ENCODE measurements at regions not wholly inside any gene's neighbourhood (a gene's known extent, or its start where the extent isn't known, plus 50 kb on each side); places are given as distances from the start of the nearest gene placed in this dataset.

DNA sequence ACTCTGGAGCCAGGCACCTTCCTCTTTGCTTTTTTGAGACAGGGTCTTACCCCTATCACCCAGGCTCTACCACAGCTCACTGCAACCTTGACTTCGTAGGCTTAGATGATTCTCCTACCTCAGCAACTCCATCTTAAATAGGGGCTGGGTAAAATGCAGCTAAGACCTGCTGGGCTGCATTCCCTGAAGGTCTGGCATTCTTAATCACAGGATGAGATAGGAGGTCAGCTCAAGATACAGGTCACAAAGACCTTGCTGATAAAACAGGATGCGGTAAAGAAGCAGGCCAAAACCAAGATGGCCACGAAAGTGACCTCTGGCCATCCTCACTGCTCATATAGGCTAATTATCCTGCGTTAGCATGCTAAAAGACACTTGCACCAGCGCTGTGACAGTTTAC is 770.8 kb upstream of the PRKX start:
- intact Hi-C loops (cut with DNase I; ENCODE audit: low total_unique reads) = no loop called here
- H3K4me3 ChIP-seq (ENCODE audit: low read depth, poor library complexity, severe bottlenecking) = no peak overlapping the region
- TF ChIP-seq, protein P1, sequence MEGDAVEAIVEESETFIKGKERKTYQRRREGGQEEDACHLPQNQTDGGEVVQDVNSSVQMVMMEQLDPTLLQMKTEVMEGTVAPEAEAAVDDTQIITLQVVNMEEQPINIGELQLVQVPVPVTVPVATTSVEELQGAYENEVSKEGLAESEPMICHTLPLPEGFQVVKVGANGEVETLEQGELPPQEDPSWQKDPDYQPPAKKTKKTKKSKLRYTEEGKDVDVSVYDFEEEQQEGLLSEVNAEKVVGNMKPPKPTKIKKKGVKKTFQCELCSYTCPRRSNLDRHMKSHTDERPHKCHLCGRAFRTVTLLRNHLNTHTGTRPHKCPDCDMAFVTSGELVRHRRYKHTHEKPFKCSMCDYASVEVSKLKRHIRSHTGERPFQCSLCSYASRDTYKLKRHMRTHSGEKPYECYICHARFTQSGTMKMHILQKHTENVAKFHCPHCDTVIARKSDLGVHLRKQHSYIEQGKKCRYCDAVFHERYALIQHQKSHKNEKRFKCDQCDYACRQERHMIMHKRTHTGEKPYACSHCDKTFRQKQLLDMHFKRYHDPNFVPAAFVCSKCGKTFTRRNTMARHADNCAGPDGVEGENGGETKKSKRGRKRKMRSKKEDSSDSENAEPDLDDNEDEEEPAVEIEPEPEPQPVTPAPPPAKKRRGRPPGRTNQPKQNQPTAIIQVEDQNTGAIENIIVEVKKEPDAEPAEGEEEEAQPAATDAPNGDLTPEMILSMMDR (IDR thresholded peaks at IDR 0.05) = no peak
- 31 to 62% methylated on average over 1 to 5 of the region's 5 CpGs for WGBS, 2 donors
- no peak for DNase-seq (ENCODE audit: low spot score in 2 of 2)

DNA sequence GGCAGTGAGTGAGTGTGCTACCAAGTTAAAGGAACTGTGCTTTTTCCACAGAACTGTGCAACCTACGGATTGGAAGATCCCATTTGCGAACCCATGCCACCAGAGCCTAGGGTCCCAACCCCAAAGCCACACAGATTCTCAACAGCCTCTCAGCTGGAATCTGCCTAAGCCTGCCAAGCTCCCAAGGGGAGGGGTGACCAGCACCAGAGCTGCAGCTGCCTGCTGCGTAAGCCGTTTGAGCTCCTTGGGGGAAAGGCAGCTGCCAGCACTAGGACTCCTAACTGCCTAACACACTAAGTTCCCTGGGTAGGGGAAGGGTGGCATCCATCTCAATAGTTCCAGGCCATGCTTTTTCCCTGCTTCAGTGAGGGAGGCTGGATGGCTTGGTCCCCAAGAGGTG is 738.1 kb upstream of the PRKX start:
- no peak for DNase-seq (ENCODE audit: low spot score in 2 of 2)
- H3K4me3 ChIP-seq (ENCODE audit: low read depth, poor library complexity, severe bottlenecking) = no peak overlapping the region
- intact Hi-C loops (cut with DNase I; ENCODE audit: low total_unique reads) = no loop called here
- TF ChIP-seq, protein P1 (IDR thresholded peaks at IDR 0.05) = no peak
- no peak for TF ChIP-seq POLR2A (IDR thresholded peaks at IDR 0.05)
- 92% methylated on average over 4 of the region's 4 CpGs; no CpG with 5 or more reads in 1 of the 2 donors for WGBS, 2 donors

DNA sequence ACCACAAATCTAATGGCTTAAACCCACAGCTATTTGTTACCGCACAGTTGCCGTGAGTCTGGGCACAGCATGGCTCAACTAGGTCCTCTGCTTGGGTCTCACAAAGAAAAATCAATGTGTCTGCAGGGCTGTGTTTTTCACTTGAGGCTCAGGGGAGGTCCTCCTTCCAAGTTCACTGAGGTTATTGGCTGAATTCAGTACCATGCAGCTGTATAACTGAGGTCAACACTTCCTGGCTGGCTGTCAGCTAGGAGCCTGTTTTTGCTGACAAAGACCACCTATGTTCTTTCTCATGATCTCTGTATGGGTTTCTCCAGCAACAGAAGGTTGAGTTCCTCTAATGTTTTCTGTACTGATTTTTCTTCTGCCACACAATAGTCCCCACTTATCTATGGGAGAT is 736.7 kb upstream of the PRKX start:
- no peak for DNase-seq (ENCODE audit: low spot score in 2 of 2)
- no peak for TF ChIP-seq POLR2A (IDR thresholded peaks at IDR 0.05)
- TF ChIP-seq, protein P1 (IDR thresholded peaks at IDR 0.05) = no peak
- no peak overlapping the region for H3K4me3 ChIP-seq (ENCODE audit: low read depth, poor library complexity, severe bottlenecking)
- intact Hi-C loops (cut with DNase I; ENCODE audit: low total_unique reads) = no loop called here
- WGBS, 2 donors = 88 to 90% methylated on average over 2 of the region's 2 CpGs

DNA sequence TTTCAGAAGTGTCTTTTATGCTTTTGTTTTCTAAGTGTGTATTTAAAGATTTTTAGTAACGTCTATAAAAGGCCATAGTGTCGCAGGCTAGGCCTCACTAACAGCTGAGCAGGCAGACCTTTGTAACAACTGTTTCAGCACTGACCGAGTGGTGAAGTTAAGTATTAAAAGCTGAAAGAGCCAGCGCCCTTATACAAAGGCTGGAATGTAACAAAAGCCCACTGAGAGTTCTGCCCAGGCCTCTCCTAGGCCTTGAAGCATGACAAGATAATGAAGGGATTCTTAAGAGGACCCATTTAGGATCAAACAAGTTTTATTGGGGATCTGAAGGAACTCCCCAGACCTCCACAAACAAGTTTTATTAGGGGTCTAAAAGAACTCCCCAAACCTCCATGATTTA is 722.5 kb upstream of the PRKX start:
- intact Hi-C loops (cut with DNase I; ENCODE audit: low total_unique reads) = no loop called here
- no peak for TF ChIP-seq POLR2A (IDR thresholded peaks at IDR 0.05)
- TF ChIP-seq, protein P1 (IDR thresholded peaks at IDR 0.05) = no peak
- no peak for DNase-seq (ENCODE audit: low spot score in 2 of 2)
- H3K4me3 ChIP-seq (ENCODE audit: low read depth, poor library complexity, severe bottlenecking) = no peak overlapping the region
- WGBS, 2 donors = 35 to 45% methylated on average over 4 of the region's 4 CpGs

DNA sequence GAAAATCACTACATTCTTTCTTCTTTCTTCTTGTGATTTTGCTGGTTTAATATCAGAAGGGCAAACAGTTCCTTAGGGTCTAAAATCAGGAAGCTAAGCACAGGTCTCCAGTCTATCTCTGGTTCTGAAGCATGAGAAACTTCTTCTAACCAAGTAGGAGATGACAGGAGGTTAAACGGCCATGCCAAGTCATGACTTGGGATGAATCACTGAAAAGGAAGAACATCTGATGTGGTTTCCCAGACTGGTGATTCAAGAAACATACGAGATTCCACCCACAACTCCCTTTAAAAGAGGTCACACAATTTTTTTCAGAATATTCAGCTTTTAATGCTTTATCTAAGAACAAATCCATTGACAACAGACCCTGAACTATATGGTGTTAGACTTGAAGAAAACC is 684.0 kb upstream of the PRKX start:
- no peak overlapping the region for H3K4me3 ChIP-seq (ENCODE audit: low read depth, poor library complexity, severe bottlenecking)
- intact Hi-C loops (cut with DNase I; ENCODE audit: low total_unique reads) = no loop called here
- DNase-seq (ENCODE audit: low spot score in 2 of 2) = no peak
- WGBS, 2 donors = 63 to 71% methylated on average over 2 of the region's 2 CpGs
- TF ChIP-seq, protein P1 (IDR thresholded peaks at IDR 0.05) = no peak
- no peak for TF ChIP-seq POLR2A (IDR thresholded peaks at IDR 0.05)

DNA sequence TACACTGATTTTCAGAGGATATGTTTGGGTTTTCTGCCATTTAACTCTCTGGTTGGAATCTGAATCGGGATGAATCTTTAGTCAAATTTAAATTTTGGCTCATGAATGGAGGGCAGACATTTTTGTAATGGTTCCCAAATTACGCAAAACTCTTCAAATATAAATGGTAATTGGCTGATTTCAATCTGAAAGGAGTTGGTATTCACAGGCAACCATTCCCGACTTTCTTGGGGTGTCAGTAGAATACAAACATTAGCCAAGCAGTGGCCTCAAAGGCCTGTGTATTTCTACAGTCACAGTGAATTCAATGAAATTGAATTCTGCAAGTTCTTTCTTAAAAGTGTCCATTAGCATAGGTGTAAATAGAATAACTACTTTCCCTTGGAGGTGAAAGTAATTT is 668.8 kb upstream of the PRKX start:
- intact Hi-C loops (cut with DNase I; ENCODE audit: low total_unique reads) = no loop called here
- no peak for TF ChIP-seq POLR2A (IDR thresholded peaks at IDR 0.05)
- TF ChIP-seq, protein P1 (IDR thresholded peaks at IDR 0.05) = no peak
- no peak for DNase-seq (ENCODE audit: low spot score in 2 of 2)

More for the DNA sequence above, 668.8 kb upstream of the PRKX start:
- H3K4me3 ChIP-seq (ENCODE audit: low read depth, poor library complexity, severe bottlenecking) = no peak overlapping the region
- WGBS, 2 donors = 42 to 63% methylated on average over 3 of the region's 3 CpGs

Measured in lower leg skin (tissue), 4 donors.